HG02759 (cell line): ENCODE measurements at regions not wholly inside any gene's neighbourhood (a gene's known extent, or its start where the extent isn't known, plus 50 kb on each side); places are given as distances from the start of the nearest gene placed in this dataset.
"Not testable (repeated sequence)": the region's sequence is repeated elsewhere in the genome, so short reads cannot be mapped to it uniquely, and the experiment has no call there.

Source experiments
- ATAC-seq: cut with Tn5 transposase; IDR thresholded peaks from one replicate; pipeline ENCODE4 v1.9.1; 2021; ENCODE audit warnings: mild to moderate bottlenecking, moderate library complexity; ENCODE audit not compliant: unreplicated experiment

DNA sequence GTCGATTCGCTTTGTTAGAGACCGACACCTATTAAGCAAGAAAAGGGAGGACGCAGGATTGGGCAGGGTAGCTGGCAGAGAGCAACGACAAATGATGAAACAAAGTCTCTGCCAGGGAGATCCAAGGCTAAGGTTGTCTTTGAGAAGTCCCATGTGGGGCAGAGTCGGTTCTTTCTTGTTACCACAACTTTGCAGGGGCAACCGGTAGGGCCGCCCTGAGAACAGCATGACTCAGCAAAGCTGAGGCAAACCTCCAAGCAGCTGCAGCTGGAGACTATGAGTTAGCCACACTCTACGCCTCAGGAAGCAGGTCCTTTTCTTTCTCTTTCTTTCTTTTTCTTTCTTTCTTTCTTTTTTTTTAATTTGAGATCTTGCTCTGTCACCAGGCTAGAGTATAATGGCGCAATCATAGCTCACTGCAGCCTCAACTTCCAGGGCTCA, 452.3 kb upstream of the ID2 start:
- ATAC-seq = peak; percentile 88

DNA sequence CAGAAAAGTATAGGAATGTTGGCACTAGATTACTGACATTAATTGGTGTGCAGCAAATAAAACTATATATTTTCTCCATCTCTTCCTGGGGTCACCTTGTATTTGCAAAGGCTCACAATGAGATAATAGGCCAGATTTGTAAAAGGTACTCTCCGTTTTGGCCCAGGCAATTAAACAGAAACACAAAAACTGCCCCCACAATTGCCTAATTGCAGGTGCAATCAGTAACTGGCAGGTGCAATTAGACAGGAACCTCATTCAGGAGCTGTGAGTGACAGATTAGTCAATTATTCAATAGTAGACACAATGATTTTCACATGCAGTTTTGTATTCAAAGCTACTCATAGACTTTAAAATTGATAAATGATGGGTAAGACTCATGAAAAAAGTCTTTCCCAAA, 451.4 kb upstream of the ID2 start:
- no peak for ATAC-seq

DNA sequence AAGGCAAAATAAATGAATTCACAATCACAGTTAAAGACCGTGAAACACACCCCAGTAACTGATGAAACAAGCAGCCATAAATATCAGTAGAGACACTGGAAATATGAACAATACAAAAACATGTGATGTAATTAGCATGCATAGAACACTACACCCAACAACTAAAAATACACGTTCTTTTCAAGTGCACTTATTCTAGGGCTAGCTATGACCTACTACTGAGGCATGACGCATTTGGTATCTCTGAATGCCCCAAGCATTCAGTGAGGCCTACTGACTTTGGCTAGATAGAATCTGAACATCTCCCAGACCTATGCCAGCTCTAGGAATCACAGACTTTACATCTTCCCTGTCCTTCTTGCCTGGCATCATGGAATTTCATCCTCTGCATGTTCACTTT, 450.0 kb upstream of the ID2 start:
- no peak for ATAC-seq

DNA sequence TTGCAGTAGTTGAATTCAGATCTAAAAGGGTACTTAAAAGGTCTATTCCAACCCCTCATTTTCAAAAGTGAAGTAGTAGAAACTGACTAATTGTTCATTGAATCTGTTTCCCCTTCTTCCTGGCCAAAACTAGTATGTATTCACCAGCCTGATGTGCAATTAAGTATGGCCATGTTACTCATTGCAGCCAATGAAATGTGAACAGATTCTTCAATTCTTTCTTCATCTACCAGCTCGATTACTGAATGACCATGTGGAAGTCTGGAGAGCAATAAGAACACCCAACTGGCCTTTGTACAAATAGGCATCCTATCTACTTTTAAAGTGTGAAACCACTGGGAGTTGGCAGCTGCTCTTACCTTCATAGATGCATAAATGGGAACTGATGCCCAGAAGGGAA, 449.0 kb upstream of the ID2 start:
- ATAC-seq = no peak

DNA sequence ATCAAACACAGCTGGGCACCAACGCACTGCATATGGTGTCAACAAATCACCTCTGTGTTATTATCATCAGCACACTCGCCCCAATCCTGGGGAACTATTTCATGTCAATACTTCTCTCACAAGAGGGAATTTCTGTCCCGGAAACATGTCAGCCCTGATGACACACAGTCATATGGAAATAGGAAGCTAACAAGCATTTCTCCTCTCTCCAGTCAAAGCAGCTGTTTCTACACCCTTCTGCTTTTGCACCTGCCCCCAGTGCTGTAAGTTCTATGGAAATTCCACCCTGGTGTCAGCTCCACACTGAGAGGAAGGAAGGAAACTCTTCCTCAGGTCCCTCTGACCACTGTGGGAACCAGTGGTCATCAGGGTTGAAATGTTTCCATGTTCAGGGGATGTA, 447.6 kb upstream of the ID2 start:
- peak; percentile 42 for ATAC-seq

DNA sequence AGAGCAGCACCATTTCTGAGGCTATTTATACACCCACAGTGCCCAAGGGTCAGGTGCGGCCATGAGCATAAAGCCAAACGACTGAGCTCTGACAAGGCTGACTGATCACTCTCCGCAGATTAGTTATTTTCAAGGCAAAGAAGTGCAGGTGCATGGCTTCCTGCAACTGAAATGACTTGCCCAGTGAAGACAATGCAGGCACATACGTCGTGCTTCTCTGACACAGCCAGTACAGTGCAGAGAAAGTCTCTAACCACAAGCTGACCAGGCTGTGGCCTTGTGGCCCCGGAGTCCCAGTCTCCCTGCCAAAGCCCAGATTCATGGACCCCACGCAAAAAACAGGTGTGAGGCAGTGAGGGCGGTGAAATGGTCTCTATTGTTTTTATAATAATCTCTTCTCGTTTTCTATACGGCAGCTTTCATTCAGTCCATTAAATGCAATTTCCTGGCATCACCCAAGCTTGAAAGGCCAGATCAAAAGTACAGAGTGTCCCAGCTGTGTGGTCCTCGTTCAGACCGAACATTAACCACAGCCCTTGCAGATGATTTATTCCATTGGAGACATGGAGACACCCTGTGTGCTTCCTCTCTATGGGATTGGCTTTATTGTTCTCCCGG, 447.0 kb upstream of the ID2 start:
- peak; percentile 93 for ATAC-seq

- ATAC-seq = no peak
These were observed 446.4 kb upstream of the ID2 start for GRCh38 chr2:8235419-8235818.

DNA sequence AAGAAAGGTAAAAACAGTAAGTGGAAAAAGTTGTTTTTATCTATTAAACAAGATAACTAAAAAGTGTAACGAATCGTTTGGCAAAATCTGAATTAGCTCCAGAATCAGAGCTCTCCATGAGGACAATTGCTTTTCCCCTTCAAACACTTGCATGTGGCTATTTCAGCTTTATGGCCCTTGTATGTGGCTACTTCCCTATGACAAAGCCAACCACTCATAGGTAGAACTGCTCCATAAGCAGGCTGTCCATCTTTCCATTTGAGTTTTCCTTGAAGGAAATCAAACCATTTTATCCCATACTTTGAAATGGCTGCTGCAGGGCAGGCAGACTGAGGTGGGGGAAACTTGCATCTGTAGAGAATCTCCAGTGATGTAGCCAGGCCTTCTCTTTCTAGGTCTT, 445.5 kb upstream of the ID2 start:
- no peak for ATAC-seq

GRCh38 chr2:8238521-8239230, 443.2 kb upstream of the ID2 start:
- ATAC-seq = no peak

GRCh38 chr2:8239531-8240088, 442.2 kb upstream of the ID2 start:
- ATAC-seq = no peak

DNA sequence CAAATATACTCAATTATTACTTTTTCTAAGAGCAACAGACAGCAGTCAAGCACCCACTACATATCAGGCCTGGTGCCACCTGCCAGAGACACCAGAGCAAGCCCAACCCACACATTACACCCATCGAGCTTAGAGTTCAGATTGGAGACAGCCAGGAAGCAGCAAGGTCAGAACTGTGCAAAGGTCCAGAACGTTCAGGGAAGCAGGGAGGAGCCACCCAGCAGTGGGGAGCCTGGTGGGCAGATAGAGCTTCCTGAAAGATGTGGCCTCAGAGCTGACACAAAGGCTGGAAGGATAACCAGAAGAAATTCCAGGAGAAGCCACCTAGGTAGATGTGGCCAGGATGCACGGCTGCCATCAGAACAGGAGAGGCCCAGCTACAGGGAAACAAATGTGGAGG, 440.5 kb upstream of the ID2 start:
- ATAC-seq = no peak

DNA sequence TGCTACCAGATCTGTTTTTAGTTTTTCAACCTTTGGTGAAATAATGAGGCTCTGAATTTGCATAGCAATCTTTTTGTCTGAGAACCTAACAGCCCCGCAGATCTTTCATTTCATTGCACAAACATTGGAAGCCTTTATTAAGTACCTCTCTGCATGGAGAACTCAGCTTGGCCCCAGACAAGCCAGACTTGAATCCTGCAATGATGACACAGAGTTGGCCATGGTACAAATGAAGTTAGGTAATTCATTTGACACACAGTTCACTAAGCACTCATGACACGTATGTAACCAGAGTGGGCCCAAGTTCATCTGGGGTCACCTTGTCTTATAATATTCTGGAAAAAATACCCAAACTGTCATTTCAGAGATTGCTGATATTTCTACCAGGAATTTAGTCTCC, 439.1 kb upstream of the ID2 start:
- no peak for ATAC-seq

GRCh38 chr2:8243748-8244400, 438.0 kb upstream of the ID2 start:
- ATAC-seq = no peak

GRCh38 chr2:8244639-8245038, 437.2 kb upstream of the ID2 start:
- ATAC-seq = no peak

GRCh38 chr2:8246137-8246536, 435.7 kb upstream of the ID2 start:
- no peak for ATAC-seq

DNA sequence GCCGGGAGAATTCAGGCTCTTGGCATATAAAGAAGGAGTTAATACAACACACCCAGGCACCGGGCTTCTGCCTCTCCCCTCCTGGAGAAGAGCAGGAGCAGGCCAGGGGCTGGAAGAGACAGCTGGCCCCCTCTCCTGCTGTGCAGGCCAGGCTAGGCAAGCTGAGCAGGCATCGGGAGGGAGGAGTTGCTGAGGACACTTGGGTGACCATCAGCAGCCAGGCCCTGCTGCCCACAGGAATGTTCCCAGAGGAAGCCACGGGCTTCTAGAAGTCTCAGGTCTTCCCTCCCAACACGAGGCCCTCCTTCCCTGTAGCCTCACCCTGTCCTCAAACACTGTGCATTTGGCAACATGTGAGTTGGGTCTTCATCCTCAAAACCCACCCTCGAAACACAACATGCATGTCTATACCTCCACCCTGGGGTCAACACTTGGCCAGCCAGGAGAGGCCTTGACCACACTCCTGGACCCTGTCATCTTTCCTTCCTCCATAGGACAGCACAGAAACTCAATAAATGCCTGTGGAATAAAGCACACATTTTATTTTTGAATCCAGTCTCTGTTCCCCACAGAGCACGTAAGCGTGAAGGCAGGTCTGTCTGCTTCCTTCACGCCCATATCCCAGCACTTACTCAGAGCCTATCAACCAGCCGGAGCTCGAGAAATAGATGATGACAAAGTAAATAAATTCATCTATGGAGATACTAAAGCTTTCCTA, 433.8 kb upstream of the ID2 start:
- peak; percentile 23 for ATAC-seq

DNA sequence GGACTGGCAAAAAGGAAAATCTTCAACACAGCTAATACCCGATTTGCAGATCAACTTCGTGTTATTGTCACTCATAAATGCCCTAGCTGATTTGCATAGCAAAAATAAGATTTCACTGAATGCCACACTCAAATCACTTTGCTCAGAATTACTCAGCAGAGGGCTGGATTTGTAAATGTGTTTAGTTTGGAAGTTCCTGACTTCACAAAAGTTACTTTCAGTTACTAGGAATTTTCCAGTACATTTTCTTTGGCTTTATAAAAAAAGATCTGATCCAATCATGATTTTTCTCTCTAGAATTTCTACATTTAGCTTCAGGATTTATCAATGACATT, 433.3 kb upstream of the ID2 start:
- peak; percentile 36 for ATAC-seq

DNA sequence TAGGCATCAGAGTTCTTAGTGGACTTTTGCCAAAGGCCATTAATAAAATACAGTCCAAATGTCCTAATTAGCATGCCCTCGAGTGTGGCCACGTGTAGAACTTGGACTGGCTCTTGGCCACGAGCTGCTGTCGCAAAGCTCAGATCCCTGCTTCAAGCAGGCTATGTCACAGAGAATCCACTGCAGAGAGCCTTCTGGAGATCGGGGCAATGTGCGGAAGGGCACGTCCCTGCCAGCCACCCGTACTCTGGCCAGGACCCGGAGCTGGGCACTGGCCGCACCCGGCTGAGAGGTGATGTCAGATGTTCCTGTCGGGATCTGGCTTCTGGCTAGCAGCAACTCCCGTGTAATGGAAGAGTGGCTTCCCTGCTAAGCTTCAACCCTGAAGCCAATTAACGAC, 432.7 kb upstream of the ID2 start:
- no peak for ATAC-seq

DNA sequence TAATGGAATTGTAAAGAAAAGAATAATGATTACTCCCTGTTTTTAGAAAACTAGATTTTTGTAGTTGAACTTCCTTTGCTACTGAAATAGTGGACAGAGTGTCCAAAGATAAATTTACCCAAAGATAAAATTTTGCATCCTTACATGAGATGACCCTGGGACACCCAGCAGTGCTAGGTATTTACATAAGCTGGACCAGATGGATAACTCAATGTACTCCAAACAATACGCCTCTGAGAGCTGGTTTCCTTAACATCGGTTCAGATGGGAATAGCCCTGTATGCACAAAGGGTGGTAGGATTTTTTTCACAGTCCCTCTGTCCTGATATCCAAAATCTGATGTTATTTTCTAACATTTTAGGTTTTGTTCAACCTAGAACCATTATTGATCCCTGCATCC, 432.1 kb upstream of the ID2 start:
- ATAC-seq = no peak

GRCh38 chr2:8250290-8250689, 431.6 kb upstream of the ID2 start:
- not testable (repeated sequence) for ATAC-seq

DNA sequence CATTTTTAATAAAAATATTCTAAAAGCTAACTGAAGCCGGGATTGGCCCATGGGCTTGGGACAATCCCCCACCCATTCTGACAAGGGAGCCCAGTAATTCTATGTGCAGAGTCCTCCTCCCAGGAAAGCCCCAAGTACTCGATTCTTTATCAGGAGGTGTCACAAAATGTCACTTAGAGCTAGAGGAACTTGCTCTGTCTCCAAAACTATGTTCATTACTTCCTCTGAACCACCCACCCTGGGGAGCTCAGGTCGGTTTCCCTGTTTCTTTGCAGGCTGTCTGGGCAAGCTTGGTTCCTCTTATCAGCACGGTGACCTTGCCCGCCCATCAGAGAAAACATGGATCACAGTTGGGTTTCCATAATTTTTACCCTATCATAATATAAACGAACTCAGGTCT, 430.6 kb upstream of the ID2 start:
- no peak for ATAC-seq

DNA sequence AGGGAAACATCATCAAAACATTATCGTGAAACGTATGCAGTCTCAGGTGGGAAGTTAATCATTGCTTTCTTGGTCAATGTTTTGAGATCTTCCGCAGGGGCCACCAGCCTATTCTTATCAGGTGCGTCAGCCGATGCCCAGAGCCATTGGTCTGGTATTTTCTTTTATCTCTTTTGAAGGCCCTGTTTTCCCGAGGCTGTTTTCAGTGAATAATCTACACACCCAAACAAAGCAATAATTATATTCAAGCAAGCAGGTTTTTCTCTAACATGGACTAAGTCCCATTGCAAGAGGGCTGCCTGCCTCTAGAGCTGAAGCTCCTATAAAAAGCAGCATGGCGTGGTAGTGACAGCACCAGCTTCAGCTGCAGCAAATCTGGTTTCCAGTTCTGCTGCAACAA, 430.0 kb upstream of the ID2 start:
- ATAC-seq = no peak
